IPS-15b (cell line): ENCODE measurements at regions not wholly inside any gene's neighbourhood (a gene's known extent, or its start where the extent isn't known, plus 50 kb on each side); places are given as distances from the start of the nearest gene placed in this dataset.
"Not testable (repeated sequence)": the region's sequence is repeated elsewhere in the genome, so short reads cannot be mapped to it uniquely, and the experiment has no call there.

Experiments used
- H3K27me3 ChIP-seq: one replicate; pipeline ENCODE4 v1.6.1; 2013; ENCODE audit warnings: low read length; ENCODE audit not compliant: control insufficient read depth, insufficient read depth
- H3K36me3 ChIP-seq: one replicate; pipeline ENCODE4 v1.6.1; 2013; ENCODE audit warnings: low read length; ENCODE audit not compliant: control insufficient read depth, insufficient read depth
- H3K4me1 ChIP-seq: one replicate; pipeline ENCODE4 v1.6.1; 2013; ENCODE audit warnings: mild to moderate bottlenecking, low read length; ENCODE audit not compliant: control insufficient read depth, insufficient read depth
- H3K4me3 ChIP-seq: one replicate; pipeline ENCODE4 v1.5.1; 2013; ENCODE audit warnings: low read depth, low read length
- H3K9ac ChIP-seq: one replicate; pipeline ENCODE4 v1.6.1; 2013; ENCODE audit warnings: low read depth, mild to moderate bottlenecking, low read length
- H3K9me3 ChIP-seq: one replicate; pipeline ENCODE4 v1.6.1; 2013; ENCODE audit warnings: mild to moderate bottlenecking, low read length; ENCODE audit not compliant: control insufficient read depth, insufficient read depth

- Histone ChIP-seq H3K4me1 (no peaks in the 10 kb centered on the region), H3K36me3 (no peaks in the 10 kb centered on the region), H3K9ac (no peak overlapping the region), H3K9me3 (no peaks in the 10 kb centered on the region), H3K27me3 (no peaks in the 10 kb centered on the region), H3K4me3 (no peak overlapping the region)
Measured at GRCh38 chr3:18087988-18088387, 337.2 kb downstream of the SATB1 start.

- no peaks in the 10 kb centered on the region for H3K27me3 ChIP-seq
- no peaks in the 10 kb centered on the region for H3K4me1 ChIP-seq
- no peak overlapping the region for H3K9ac ChIP-seq
- H3K4me3 ChIP-seq, result no peak overlapping the region
- no peaks in the 10 kb centered on the region for H3K9me3 ChIP-seq
- H3K36me3 ChIP-seq, result no peaks in the 10 kb centered on the region
Measured at GRCh38 chr3:18086760-18087159, 338.4 kb downstream of the SATB1 start.

GRCh38 chr3:18086078-18086477 is 339.1 kb downstream of the SATB1 start:
- no peaks in the 10 kb centered on the region for H3K9me3 ChIP-seq
- H3K36me3 ChIP-seq, result no peaks in the 10 kb centered on the region
- no peak overlapping the region for H3K9ac ChIP-seq
- no peaks in the 10 kb centered on the region for H3K27me3 ChIP-seq
- no peak overlapping the region for H3K4me3 ChIP-seq
- H3K4me1 ChIP-seq, result no peaks in the 10 kb centered on the region

- no peaks in the 10 kb centered on the region for H3K4me1 ChIP-seq
- H3K9me3 ChIP-seq, result no peaks in the 10 kb centered on the region
- no peaks in the 10 kb centered on the region for H3K27me3 ChIP-seq
- H3K9ac ChIP-seq, result no peak overlapping the region
- H3K36me3 ChIP-seq, result no peaks in the 10 kb centered on the region
- H3K4me3 ChIP-seq, result no peak overlapping the region
Measured at GRCh38 chr3:18085429-18085828, 339.7 kb downstream of the SATB1 start.

- H3K36me3 ChIP-seq, H3K4me1 ChIP-seq, H3K27me3 ChIP-seq, H3K9me3 ChIP-seq, H3K4me3 ChIP-seq, H3K9ac ChIP-seq: not testable (repeated sequence)
Measured at GRCh38 chr3:18083273-18083590, 340.8 kb upstream of the TBC1D5 start.

GRCh38 chr3:18082551-18083272 is 340.3 kb upstream of the TBC1D5 start:
- Histone ChIP-seq H3K27me3 (no peaks in the 10 kb centered on the region), H3K4me3 (no peak overlapping the region), H3K4me1 (no peaks in the 10 kb centered on the region), H3K36me3 (no peaks in the 10 kb centered on the region), H3K9me3 (no peaks in the 10 kb centered on the region), H3K9ac (no peak overlapping the region)

GRCh38 chr3:18080198-18080689 is 337.8 kb upstream of the TBC1D5 start:
- no peaks in the 10 kb centered on the region for H3K9me3 ChIP-seq

GRCh38 chr3:18079739-18080138 is 337.3 kb upstream of the TBC1D5 start:
- Histone ChIP-seq H3K27me3 (no peaks in the 10 kb centered on the region), H3K4me1 (no peaks in the 10 kb centered on the region), H3K9ac (no peak overlapping the region), H3K36me3 (peaks cover 3% of the 10 kb centered on the region), H3K4me3 (no peak overlapping the region), H3K9me3 (no peaks in the 10 kb centered on the region)

More at GRCh38 chr3:18080198-18080689, 337.8 kb upstream of the TBC1D5 start:
- Histone ChIP-seq H3K36me3 (peaks cover 3% of the 10 kb centered on the region), H3K4me1 (no peaks in the 10 kb centered on the region), H3K4me3 (no peak overlapping the region), H3K27me3 (no peaks in the 10 kb centered on the region), H3K9ac (no peak overlapping the region)

GRCh38 chr3:18079062-18079461 is 336.6 kb upstream of the TBC1D5 start:
- H3K36me3 ChIP-seq, result peaks cover 3% of the 10 kb centered on the region
- H3K4me1 ChIP-seq, result no peaks in the 10 kb centered on the region
- H3K4me3 ChIP-seq, result no peak overlapping the region
- no peaks in the 10 kb centered on the region for H3K9me3 ChIP-seq
- no peaks in the 10 kb centered on the region for H3K27me3 ChIP-seq
- no peak overlapping the region for H3K9ac ChIP-seq

- no peak overlapping the region for H3K9ac ChIP-seq
- no peaks in the 10 kb centered on the region for H3K27me3 ChIP-seq
- H3K4me1 ChIP-seq, result no peaks in the 10 kb centered on the region
- no peak overlapping the region for H3K4me3 ChIP-seq
- peaks cover 3% of the 10 kb centered on the region for H3K36me3 ChIP-seq
- no peaks in the 10 kb centered on the region for H3K9me3 ChIP-seq
Measured at GRCh38 chr3:18077128-18077840, 334.9 kb upstream of the TBC1D5 start.

GRCh38 chr3:18076301-18076700 is 333.9 kb upstream of the TBC1D5 start:
- no peaks in the 10 kb centered on the region for H3K4me1 ChIP-seq
- no peaks in the 10 kb centered on the region for H3K9me3 ChIP-seq
- no peak overlapping the region for H3K9ac ChIP-seq
- H3K36me3 ChIP-seq, result peaks cover 3% of the 10 kb centered on the region
- H3K4me3 ChIP-seq, result no peak overlapping the region
- H3K27me3 ChIP-seq, result no peaks in the 10 kb centered on the region

GRCh38 chr3:18075799-18076198 is 333.4 kb upstream of the TBC1D5 start:
- no peak overlapping the region for H3K9ac ChIP-seq
- H3K27me3 ChIP-seq, result no peaks in the 10 kb centered on the region
- H3K9me3 ChIP-seq, result no peaks in the 10 kb centered on the region
- H3K36me3 ChIP-seq, result peaks cover 3% of the 10 kb centered on the region
- H3K4me3 ChIP-seq, result no peak overlapping the region
- H3K4me1 ChIP-seq, result no peaks in the 10 kb centered on the region
